ENCODE measurements at regions not wholly inside any gene's neighbourhood (a gene's known extent, or its start where the extent isn't known, plus 50 kb on each side); places are given as distances from the start of the nearest gene placed in this dataset.

- H3K4me2 ChIP-seq (ENCODE audit: low read length) = no peak overlapping the region
- peaks cover 5% of the 10 kb centered on the region; the same call in 1 of the 2 replicates for H3K4me1 ChIP-seq (ENCODE audit: control insufficient read depth, low read length)
- no peaks in the 10 kb centered on the region for H4K20me1 ChIP-seq (ENCODE audit: control insufficient read depth, insufficient read depth, low read depth, low read length)
- no peaks in the 10 kb centered on the region for H3K27me3 ChIP-seq (ENCODE audit: control insufficient read depth, low read length)
- H3K79me2 ChIP-seq (ENCODE audit: control insufficient read depth, low read length) = no peaks in the 10 kb centered on the region
- no peak overlapping the region for H3K4me3 ChIP-seq (ENCODE audit: low read length)
- H3K36me3 ChIP-seq (ENCODE audit: control insufficient read depth, low read length) = no peaks in the 10 kb centered on the region
- peaks cover 5% of the 10 kb centered on the region; the same call in 1 of the 2 replicates for H3F3A ChIP-seq (ENCODE audit: control insufficient read depth, insufficient read depth)
- H3K9me3 ChIP-seq (ENCODE audit: control insufficient read depth, insufficient read depth, low read length) = no peaks in the 10 kb centered on the region
- H3K27ac ChIP-seq (ENCODE audit: low read depth, low read length) = no peak overlapping the region
- no peaks in the 10 kb centered on the region for H3K9me2 ChIP-seq (replicated peaks; ENCODE audit: control insufficient read depth, low read length)
- TF ChIP-seq EZH2phosphoT487 (IDR thresholded peaks at IDR 0.05; ENCODE audit: borderline replicate concordance, low read length) = no peak
- TF ChIP-seq, protein P1, sequence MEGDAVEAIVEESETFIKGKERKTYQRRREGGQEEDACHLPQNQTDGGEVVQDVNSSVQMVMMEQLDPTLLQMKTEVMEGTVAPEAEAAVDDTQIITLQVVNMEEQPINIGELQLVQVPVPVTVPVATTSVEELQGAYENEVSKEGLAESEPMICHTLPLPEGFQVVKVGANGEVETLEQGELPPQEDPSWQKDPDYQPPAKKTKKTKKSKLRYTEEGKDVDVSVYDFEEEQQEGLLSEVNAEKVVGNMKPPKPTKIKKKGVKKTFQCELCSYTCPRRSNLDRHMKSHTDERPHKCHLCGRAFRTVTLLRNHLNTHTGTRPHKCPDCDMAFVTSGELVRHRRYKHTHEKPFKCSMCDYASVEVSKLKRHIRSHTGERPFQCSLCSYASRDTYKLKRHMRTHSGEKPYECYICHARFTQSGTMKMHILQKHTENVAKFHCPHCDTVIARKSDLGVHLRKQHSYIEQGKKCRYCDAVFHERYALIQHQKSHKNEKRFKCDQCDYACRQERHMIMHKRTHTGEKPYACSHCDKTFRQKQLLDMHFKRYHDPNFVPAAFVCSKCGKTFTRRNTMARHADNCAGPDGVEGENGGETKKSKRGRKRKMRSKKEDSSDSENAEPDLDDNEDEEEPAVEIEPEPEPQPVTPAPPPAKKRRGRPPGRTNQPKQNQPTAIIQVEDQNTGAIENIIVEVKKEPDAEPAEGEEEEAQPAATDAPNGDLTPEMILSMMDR (IDR thresholded peaks at IDR 0.05; ENCODE audit: low read depth, low read length, poor library complexity, severe bottlenecking) = no peak
Measured at GRCh38 chr2:129880309-129880708, 99.2 kb upstream of the RAB6C start.

GRCh38 chr2:129880971-129881370, 98.5 kb upstream of the RAB6C start:
- no peak for TF ChIP-seq EZH2phosphoT487 (IDR thresholded peaks at IDR 0.05; ENCODE audit: borderline replicate concordance, low read length)
- TF ChIP-seq, protein P1 (IDR thresholded peaks at IDR 0.05; ENCODE audit: low read depth, low read length, poor library complexity, severe bottlenecking) = no peak
- peaks cover 5% of the 10 kb centered on the region; the same call in 1 of the 2 replicates for H3F3A ChIP-seq (ENCODE audit: control insufficient read depth, insufficient read depth)

GRCh38 chr2:129881786-129882396, 97.6 kb upstream of the RAB6C start:
- H3F3A ChIP-seq (ENCODE audit: control insufficient read depth, insufficient read depth) = peaks cover 5% of the 10 kb centered on the region; the same call in 1 of the 2 replicates
- H3K4me3 ChIP-seq (ENCODE audit: low read length) = no peak overlapping the region
- H3K9me3 ChIP-seq (ENCODE audit: control insufficient read depth, insufficient read depth, low read length) = no peaks in the 10 kb centered on the region
- H4K20me1 ChIP-seq (ENCODE audit: control insufficient read depth, insufficient read depth, low read depth, low read length) = no peaks in the 10 kb centered on the region
- H3K27ac ChIP-seq (ENCODE audit: low read depth, low read length) = no peak overlapping the region
- peaks cover 3% of the 10 kb centered on the region; the same call in 1 of the 2 replicates for H3K27me3 ChIP-seq (ENCODE audit: control insufficient read depth, low read length)
- TF ChIP-seq, protein P1 (IDR thresholded peaks at IDR 0.05; ENCODE audit: low read depth, low read length, poor library complexity, severe bottlenecking) = no peak
- no peak for TF ChIP-seq EZH2phosphoT487 (IDR thresholded peaks at IDR 0.05; ENCODE audit: borderline replicate concordance, low read length)
- no peaks in the 10 kb centered on the region for H3K9me2 ChIP-seq (replicated peaks; ENCODE audit: control insufficient read depth, low read length)
- H3K36me3 ChIP-seq (ENCODE audit: control insufficient read depth, low read length) = no peaks in the 10 kb centered on the region
- H3K4me2 ChIP-seq (ENCODE audit: low read length) = no peak overlapping the region
- H3K79me2 ChIP-seq (ENCODE audit: control insufficient read depth, low read length) = no peaks in the 10 kb centered on the region
- no peaks in the 10 kb centered on the region for H3K4me1 ChIP-seq (ENCODE audit: control insufficient read depth, low read length)

More at GRCh38 chr2:129880971-129881370, 98.5 kb upstream of the RAB6C start:
- no peaks in the 10 kb centered on the region for H4K20me1 ChIP-seq (ENCODE audit: control insufficient read depth, insufficient read depth, low read depth, low read length)
- H3K4me2 ChIP-seq (ENCODE audit: low read length) = no peak overlapping the region
- no peaks in the 10 kb centered on the region for H3K9me3 ChIP-seq (ENCODE audit: control insufficient read depth, insufficient read depth, low read length)
- H3K27me3 ChIP-seq (ENCODE audit: control insufficient read depth, low read length) = peaks cover 3% of the 10 kb centered on the region; the same call in 1 of the 2 replicates
- peaks cover 5% of the 10 kb centered on the region; the same call in 1 of the 2 replicates for H3K4me1 ChIP-seq (ENCODE audit: control insufficient read depth, low read length)
- no peaks in the 10 kb centered on the region for H3K9me2 ChIP-seq (replicated peaks; ENCODE audit: control insufficient read depth, low read length)
- no peak overlapping the region for H3K27ac ChIP-seq (ENCODE audit: low read depth, low read length)
- no peak overlapping the region for H3K4me3 ChIP-seq (ENCODE audit: low read length)
- no peaks in the 10 kb centered on the region for H3K79me2 ChIP-seq (ENCODE audit: control insufficient read depth, low read length)
- H3K36me3 ChIP-seq (ENCODE audit: control insufficient read depth, low read length) = no peaks in the 10 kb centered on the region

Data from DOHH2 (cell line).